IMR-90 (cell line): ENCODE measurements at regions not wholly inside any gene's neighbourhood (a gene's known extent, or its start where the extent isn't known, plus 50 kb on each side); places are given as distances from the start of the nearest gene placed in this dataset.
A peak's percentile ranks its signal among the peaks of the same experiment; 100 is the strongest.

Experiments
- BHLHE40 ChIP-seq: fragments of 150-350 bp; IDR thresholded peaks from 2 replicates; pipeline ENCODE4 v1.6.1; 2016; ENCODE audit warnings: mild to moderate bottlenecking, low read depth, low read length
- CEBPB ChIP-seq: IDR thresholded peaks from 2 replicates; pipeline ENCODE4 v1.6.1; 2012; ENCODE audit warnings: low read depth, low read length, improper control_type of control experiment
- CHD1 ChIP-seq: IDR thresholded peaks from 2 replicates; pipeline ENCODE4 v1.6.1; 2012; ENCODE audit warnings: low read depth, low read length, improper control_type of control experiment
- CTCF ChIP-seq: conservative IDR thresholded peaks from 2 replicates; pipeline ENCODE4 v1.5.1; 2012; ENCODE audit warnings: mild to moderate bottlenecking, low read depth, low read length, improper control_type of control experiment
- ELK1 ChIP-seq: fragments of 150-350 bp; IDR thresholded peaks from 2 replicates; pipeline ENCODE4 v1.6.1; 2016; ENCODE audit warnings: low read depth, mild to moderate bottlenecking, low read length, moderate library complexity, borderline replicate concordance
- MAFK ChIP-seq: IDR thresholded peaks from 2 replicates; pipeline ENCODE4 v1.6.1; 2012; ENCODE audit warnings: low read depth, low read length, improper control_type of control experiment
- MAZ ChIP-seq: IDR thresholded peaks from 2 replicates; pipeline ENCODE4 v1.6.1; 2012; ENCODE audit warnings: low read depth, mild to moderate bottlenecking, low read length, improper control_type of control experiment, moderate library complexity, borderline replicate concordance
- MXI1 ChIP-seq: IDR thresholded peaks from 2 replicates; pipeline ENCODE4 v1.6.1; 2012; ENCODE audit warnings: low read depth, mild to moderate bottlenecking, low read length, moderate library complexity, borderline replicate concordance
- NFE2L2 ChIP-seq: fragments of 150-350 bp; IDR thresholded peaks from 2 replicates; pipeline ENCODE4 v1.6.1; 2016; ENCODE audit warnings: low read depth, mild to moderate bottlenecking, low read length
- POLR2A ChIP-seq: IDR thresholded peaks from 2 replicates; pipeline ENCODE4 v1.6.1; 2012; ENCODE audit warnings: mild to moderate bottlenecking, low read depth, low read length
- RAD21 ChIP-seq: IDR thresholded peaks from 2 replicates; pipeline ENCODE4 v1.6.1; 2012; ENCODE audit warnings: low read length, improper control_type of control experiment
- RCOR1 ChIP-seq: IDR thresholded peaks from 2 replicates; pipeline ENCODE4 v1.6.1; 2012; ENCODE audit warnings: mild to moderate bottlenecking, low read length, improper control_type of control experiment; ENCODE audit not compliant: insufficient replicate concordance
- RFX5 ChIP-seq: IDR thresholded peaks from 2 replicates; pipeline ENCODE4 v1.8.0; 2012; ENCODE audit warnings: low read depth, mild to moderate bottlenecking, low read length, moderate library complexity
- SMC3 ChIP-seq: fragments of 150-350 bp; IDR thresholded peaks from 2 replicates; pipeline ENCODE4 v1.6.1; 2016; ENCODE audit warnings: low read depth, mild to moderate bottlenecking, antibody characterized with exemption, low read length, moderate library complexity

GRCh38 chr16:64051824-64052223 is 1070.0 kb downstream of the CDH11 start:
- TF ChIP-seq POLR2A (no peak), CTCF (0 out of 2 replicates have a peak, but pooled peaks have one; percentile 33), MXI1 (no peak), BHLHE40 (no peak), CHD1 (no peak), NFE2L2 (no peak), MAFK (no peak), RAD21 (peak; percentile 45), ELK1 (no peak), RCOR1 (no peak), RFX5 (no peak), SMC3 (no peak), CEBPB (no peak), MAZ (no peak)
